IMR-90 (cell line): ENCODE measurements at regions not wholly inside any gene's neighbourhood (a gene's known extent, or its start where the extent isn't known, plus 50 kb on each side); places are given as distances from the start of the nearest gene placed in this dataset.
A peak's percentile ranks its signal among the peaks of the same experiment; 100 is the strongest.

Source experiments
- ATAC-seq: fragments of 200-7000 bp; cut with Tn5 transposase; 2 replicates; pipeline ENCODE4 v1.9.1; 2020; ENCODE audit warnings: low read depth, mild to moderate bottlenecking, moderate library complexity
- BruUV-seq: library from RNA; stranded (reverse); fragments of 400-500 nt; replicated peaks from 2 replicates; lab custom pipeline; 2021; lab: Mats Ljungman, UMichigan
- CTCF ChIA-PET: fragments of 300-600 bp; formaldehyde crosslinking; extraction: SDS; loops from one replicate; lab custom pipeline; 2021; ENCODE audit warnings: antibody characterized with exemption; lab: Yijun Ruan, JAX
- POLR2A ChIA-PET: fragments of 300-600 bp; sonication (Branson Sonifier 250); formaldehyde crosslinking; loops from one replicate; lab custom pipeline; 2022; ENCODE audit warnings: antibody characterized with exemption; ENCODE audit not compliant: unreplicated experiment; lab: Charles Lee
- DNase-seq: peaks from one replicate; pipeline ENCODE4 v3.0.0; 2013
- H2AFZ ChIP-seq: replicated peaks from 2 replicates; pipeline ENCODE3; 2013; ENCODE audit warnings: low read length, mild to moderate bottlenecking; ENCODE audit not compliant: poor library complexity
- H2AK5ac ChIP-seq: 2 replicates; pipeline ENCODE4 v1.6.1; 2013; ENCODE audit warnings: low read depth, low read length, inconsistent platforms
- H2AK9ac ChIP-seq: replicated peaks from 2 replicates; pipeline ENCODE3; 2013; ENCODE audit warnings: mild to moderate bottlenecking, low read depth, low read length, moderate library complexity; ENCODE audit not compliant: poor library complexity
- H2BK120ac ChIP-seq: 2 replicates; pipeline ENCODE4 v1.6.1; 2013; ENCODE audit warnings: low read depth, low read length, inconsistent platforms
- H2BK15ac ChIP-seq: 3 replicates; pipeline ENCODE4 v1.6.1; 2013; ENCODE audit warnings: low read depth, low read length, inconsistent platforms
- H2BK20ac ChIP-seq: 2 replicates; pipeline ENCODE4 v1.6.1; 2013; ENCODE audit warnings: low read depth, mild to moderate bottlenecking, inconsistent platforms, low read length, moderate library complexity
- H2BK5ac ChIP-seq: 2 replicates; pipeline ENCODE4 v1.6.1; 2013; ENCODE audit warnings: mild to moderate bottlenecking, low read depth, low read length, inconsistent platforms; ENCODE audit not compliant: poor library complexity, severe bottlenecking
- H3K14ac ChIP-seq: replicated peaks from 2 replicates; pipeline ENCODE4 v1.6.1; 2013; ENCODE audit warnings: low read depth, low read length, inconsistent platforms
- H3K18ac ChIP-seq: 2 replicates; pipeline ENCODE4 v1.6.1; 2013; ENCODE audit warnings: low read depth, low read length, control low read depth
- H3K23ac ChIP-seq: 2 replicates; pipeline ENCODE4 v1.6.1; 2013; ENCODE audit warnings: low read depth, low read length, inconsistent platforms
- H3K27ac ChIP-seq: 2 replicates; pipeline ENCODE4 v1.5.1; 2013; ENCODE audit warnings: mild to moderate bottlenecking, control low read depth, low read length; ENCODE audit not compliant: insufficient read depth
- H3K27me3 ChIP-seq: 2 replicates; pipeline ENCODE4 v1.6.1; 2013; ENCODE audit warnings: low read length; ENCODE audit not compliant: control insufficient read depth, insufficient read depth
- H3K36me3 ChIP-seq: 2 replicates; pipeline ENCODE4 v1.6.1; 2013; ENCODE audit warnings: low read length, mixed read lengths; ENCODE audit not compliant: control insufficient read depth, insufficient read depth
- H3K4ac ChIP-seq: 2 replicates; pipeline ENCODE4 v1.6.1; 2013; ENCODE audit warnings: low read depth, low read length, inconsistent platforms
- H3K4me1 ChIP-seq: 2 replicates; pipeline ENCODE4 v1.6.1; 2013; ENCODE audit warnings: low read length, mixed read lengths; ENCODE audit not compliant: control insufficient read depth, insufficient read depth
- H3K4me2 ChIP-seq: 2 replicates; pipeline ENCODE4 v1.6.1; 2013; ENCODE audit warnings: low read depth, mild to moderate bottlenecking, control low read depth, low read length, moderate library complexity
- H3K4me3 ChIP-seq: 2 replicates; pipeline ENCODE4 v1.5.1; 2013; ENCODE audit warnings: low read depth, mild to moderate bottlenecking, control low read depth, low read length, moderate library complexity; ENCODE audit not compliant: insufficient read depth
- H3K56ac ChIP-seq: 2 replicates; pipeline ENCODE4 v1.6.1; 2013; ENCODE audit warnings: low read length, inconsistent platforms; ENCODE audit not compliant: insufficient read depth; ENCODE audit errors: extremely low read depth
- H3K79me1 ChIP-seq, 2 experiments: 2 replicates each; pipeline ENCODE4 v1.6.1; 2013; ENCODE audit warnings: low read length in 2 of 2, inconsistent platforms in 1 of 2, low read depth in 1 of 2
- H3K9ac ChIP-seq: 2 replicates; pipeline ENCODE4 v1.6.1; 2013; ENCODE audit warnings: low read depth, low read length, control low read depth
- H3K9me1 ChIP-seq: 2 replicates; pipeline ENCODE4 v1.6.1; 2013; ENCODE audit warnings: low read length, inconsistent platforms; ENCODE audit not compliant: insufficient read depth
- H3K9me3 ChIP-seq: 2 replicates; pipeline ENCODE4 v1.6.1; 2013; ENCODE audit warnings: low read length; ENCODE audit not compliant: control insufficient read depth, insufficient read depth
- H4K20me1 ChIP-seq: 2 replicates; pipeline ENCODE4 v1.6.1; 2013; ENCODE audit warnings: low read length, inconsistent platforms; ENCODE audit not compliant: insufficient read depth
- H4K5ac ChIP-seq: 2 replicates; pipeline ENCODE4 v1.6.1; 2013; ENCODE audit warnings: mild to moderate bottlenecking, low read depth, low read length, control low read depth
- H4K8ac ChIP-seq, 2 experiments: 2 replicates each; pipeline ENCODE4 v1.6.1; 2013; ENCODE audit warnings: low read depth in 2 of 2, low read length in 2 of 2, control low read depth in 1 of 2, inconsistent platforms in 1 of 2
- H4K91ac ChIP-seq: 2 replicates; pipeline ENCODE4 v1.6.1; 2013; ENCODE audit warnings: low read depth, low read length, inconsistent platforms; ENCODE audit not compliant: insufficient read depth
- BHLHE40 ChIP-seq: fragments of 150-350 bp; IDR thresholded peaks from 2 replicates; pipeline ENCODE4 v1.6.1; 2016; ENCODE audit warnings: mild to moderate bottlenecking, low read depth, low read length
- CEBPB ChIP-seq: IDR thresholded peaks from 2 replicates; pipeline ENCODE4 v1.6.1; 2012; ENCODE audit warnings: low read depth, low read length, improper control_type of control experiment
- CHD1 ChIP-seq: IDR thresholded peaks from 2 replicates; pipeline ENCODE4 v1.6.1; 2012; ENCODE audit warnings: low read depth, low read length, improper control_type of control experiment
- FOS ChIP-seq: fragments of 150-350 bp; IDR thresholded peaks from 2 replicates; pipeline ENCODE4 v1.6.1; 2016; ENCODE audit warnings: low read depth, low read length
- MAFK ChIP-seq: IDR thresholded peaks from 2 replicates; pipeline ENCODE4 v1.6.1; 2012; ENCODE audit warnings: low read depth, low read length, improper control_type of control experiment
- MAZ ChIP-seq: IDR thresholded peaks from 2 replicates; pipeline ENCODE4 v1.6.1; 2012; ENCODE audit warnings: low read depth, mild to moderate bottlenecking, low read length, improper control_type of control experiment, moderate library complexity, borderline replicate concordance
- MXI1 ChIP-seq: IDR thresholded peaks from 2 replicates; pipeline ENCODE4 v1.6.1; 2012; ENCODE audit warnings: low read depth, mild to moderate bottlenecking, low read length, moderate library complexity, borderline replicate concordance
- NFE2L2 ChIP-seq: fragments of 150-350 bp; IDR thresholded peaks from 2 replicates; pipeline ENCODE4 v1.6.1; 2016; ENCODE audit warnings: low read depth, mild to moderate bottlenecking, low read length
- RAD21 ChIP-seq: IDR thresholded peaks from 2 replicates; pipeline ENCODE4 v1.6.1; 2012; ENCODE audit warnings: low read length, improper control_type of control experiment
- RFX5 ChIP-seq: IDR thresholded peaks from 2 replicates; pipeline ENCODE4 v1.8.0; 2012; ENCODE audit warnings: low read depth, mild to moderate bottlenecking, low read length, moderate library complexity
- SMC3 ChIP-seq: fragments of 150-350 bp; IDR thresholded peaks from 2 replicates; pipeline ENCODE4 v1.6.1; 2016; ENCODE audit warnings: low read depth, mild to moderate bottlenecking, antibody characterized with exemption, low read length, moderate library complexity
- USF2 ChIP-seq: fragments of 150-350 bp; IDR thresholded peaks from 2 replicates; pipeline ENCODE4 v1.6.1; 2017; ENCODE audit warnings: mild to moderate bottlenecking, antibody characterized with exemption, low read length, low read depth
- WGBS, 2 experiments: methylation state at CpG; one replicate each; pipeline versions ENCODE4 v1.1.5 to v1.1.7; 2013; ENCODE audit warnings: missing lambda C conversion rate in 2 of 2; ENCODE audit not compliant: insufficient read length in 1 of 2; ENCODE audit errors: extremely low coverage in 2 of 2; 5-methylcytosine and 5-hydroxymethylcytosine counted together
- dilution Hi-C: fragments of 300-500 bp; cut with HindIII; formaldehyde crosslinking; loops from one replicate; pipeline ENCODE4 v1.14.3; 2018; ENCODE audit warnings: low sequenced_read_pairs; ENCODE audit not compliant: unreplicated experiment
- in situ Hi-C: fragments of 300-500 bp; cut with MboI; formaldehyde crosslinking; loops from 3 replicates; pipeline ENCODE4 v1.14.3; 2019; ENCODE audit warnings: low sequenced_read_pairs, inconsistent platforms, mixed read lengths
- intact Hi-C: fragments of 100-400 bp; cut with micrococcal nuclease; formaldehyde crosslinking; loops from 2 replicates; pipeline ENCODE4 v1.10.0; 2022

DNA sequence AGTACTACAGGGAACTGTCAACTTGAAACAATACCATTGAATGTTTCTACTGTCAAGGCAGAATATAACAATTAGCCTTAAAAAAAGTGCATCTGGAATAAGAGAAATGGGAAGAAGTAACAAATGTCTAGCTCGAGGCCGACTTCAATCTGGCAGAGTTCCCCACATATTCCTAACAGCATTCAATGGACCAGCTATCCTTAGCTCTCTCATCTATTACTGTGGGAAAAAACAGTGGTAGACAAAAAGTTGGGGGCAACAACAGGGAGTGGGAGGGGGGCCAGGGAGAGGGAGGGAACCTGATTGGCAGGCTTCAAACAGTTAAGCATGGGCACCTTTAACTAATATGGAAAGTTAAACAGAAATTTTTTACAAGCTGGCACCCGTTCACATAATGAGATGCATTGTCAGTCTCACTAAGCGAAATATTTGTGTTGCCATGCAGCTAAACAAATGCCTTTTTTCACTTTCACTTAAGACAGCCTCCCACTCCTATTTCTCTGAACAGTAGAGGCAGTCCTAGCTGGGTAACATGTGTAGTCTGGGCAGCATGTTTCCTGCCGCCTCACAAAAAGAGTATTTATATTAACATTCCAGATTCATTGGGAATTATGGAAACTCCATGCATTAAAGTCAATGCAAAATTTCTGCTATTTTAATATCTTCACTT is 62.2 kb upstream of the SOX6 start:
- Histone ChIP-seq H3K79me1 (no peaks in the 10 kb centered on the region; a peak in 1 of 4 replicates), H3K4ac (no peak overlapping the region), H3K9me3 (no peaks in the 10 kb centered on the region), H3K4me3 (no peak overlapping the region), H4K5ac (no peak overlapping the region), H2BK15ac (no peak overlapping the region), H3K23ac (peak overlapping the region; percentile 22; the same call in 1 of the 2 replicates), H3K9ac (no peak overlapping the region), H3K27ac (no peak overlapping the region), H2AFZ (no peak overlapping the region), H3K4me1 (peaks cover 3% of the 10 kb centered on the region), H2AK9ac (no peak overlapping the region), H4K20me1 (no peaks in the 10 kb centered on the region), H3K18ac (peak overlapping the region; percentile 8; the same call in 1 of the 2 replicates), H2BK120ac (no peak overlapping the region), H3K4me2 (peak overlapping the region; percentile 68), H4K8ac (no peak overlapping the region), H3K14ac (no peak overlapping the region), H3K27me3 (no peaks in the 10 kb centered on the region), H3K9me1 (no peaks in the 10 kb centered on the region; the same call in 1 of the 2 replicates), H2BK20ac (no peak overlapping the region), H4K91ac (no peak overlapping the region), H3K56ac (no peak overlapping the region), H2BK5ac (no peak overlapping the region), H3K36me3 (no peaks in the 10 kb centered on the region), H2AK5ac (no peak overlapping the region)
- POLR2A ChIA-PET = no interaction called here
- DNase-seq (peak; percentile 17), ATAC-seq (peak; percentile 56; the same call in 1 of the 2 replicates)
- in situ Hi-C loops = no loop called here
- no TSS peak for BruUV-seq
- WGBS, 2 experiments = no CpG with 5 or more reads among the region's 5 CpGs
- CTCF ChIA-PET = no interaction called here
- TF ChIP-seq MAZ (no peak), BHLHE40 (no peak), SMC3 (no peak), RFX5 (no peak), RAD21 (no peak), NFE2L2 (no peak), USF2 (no peak), MXI1 (no peak), MAFK (no peak), CEBPB (no peak), CHD1 (no peak), FOS (no peak)
- dilution Hi-C loops = no loop called here
- intact Hi-C loops = no loop called here
